Lung (tissue), 11 donors: ENCODE measurements at regions not wholly inside any gene's neighbourhood (a gene's known extent, or its start where the extent isn't known, plus 50 kb on each side); places are given as distances from the start of the nearest gene placed in this dataset.

ENCODE experiments used
- ATAC-seq: fragments of 200-7000 bp; cut with Tn5 transposase; one replicate; pipeline ENCODE4 v1.9.1; 2020; ENCODE audit warnings: moderate number of reproducible peaks; ENCODE audit not compliant: insufficient read depth, low FRiP score
- DNase-seq, 3 donors: peaks; one replicate each; pipeline ENCODE4 v3.0.0-alpha.2; 2013 to 2017
- H3K27ac ChIP-seq, 2 donors: one replicate each; pipeline ENCODE4 v1.5.1; 2013; ENCODE audit warnings: mild to moderate bottlenecking in 2 of 2, moderate library complexity in 2 of 2, control low read depth in 1 of 2, inconsistent platforms in 1 of 2, low read depth in 1 of 2, low read length in 1 of 2
- H3K27me3 ChIP-seq, 3 donors: one replicate each; pipeline ENCODE4 v1.5.1; 2013; ENCODE audit warnings: low read length in 2 of 3; ENCODE audit not compliant: control insufficient read depth in 3 of 3, insufficient read depth in 3 of 3
- H3K36me3 ChIP-seq, 4 donors: one replicate each; pipeline ENCODE4 v1.5.1; 2013; ENCODE audit warnings: low read length in 4 of 4, mild to moderate bottlenecking in 1 of 4, moderate library complexity in 1 of 4; ENCODE audit not compliant: control insufficient read depth in 4 of 4, insufficient read depth in 4 of 4
- H3K4me1 ChIP-seq, 5 donors: one replicate each; pipeline ENCODE4 v1.5.1; 2013; ENCODE audit warnings: low read length in 5 of 5, mild to moderate bottlenecking in 2 of 5, moderate library complexity in 1 of 5; ENCODE audit not compliant: control insufficient read depth in 5 of 5, insufficient read depth in 5 of 5
- H3K4me3 ChIP-seq: one replicate; pipeline ENCODE4 v1.5.1; 2013; ENCODE audit warnings: mild to moderate bottlenecking, control low read depth, moderate library complexity
- H3K9ac ChIP-seq, 2 donors: one replicate each; pipeline ENCODE4 v1.5.1; 2013; ENCODE audit warnings: low read length in 2 of 2, control low read depth in 1 of 2; ENCODE audit not compliant: insufficient read depth in 1 of 2
- H3K9me3 ChIP-seq, 4 donors: one replicate each; pipeline ENCODE4 v1.5.1; 2013; ENCODE audit warnings: low read length in 3 of 4, mild to moderate bottlenecking in 1 of 4, moderate library complexity in 1 of 4; ENCODE audit not compliant: control insufficient read depth in 4 of 4, insufficient read depth in 3 of 4
- CTCF ChIP-seq: IDR thresholded peaks from 2 replicates; pipeline ENCODE4 v1.5.1; 2012; ENCODE audit warnings: mild to moderate bottlenecking; ENCODE audit errors: control extremely low read depth, extremely low read depth
- WGBS, 2 donors: extraction: QIAGEN DNeasy Blood & Tissue Kit; methylation state at CpG; one replicate each; pipeline ENCODE4 v1.1.7; 2013; 5-methylcytosine and 5-hydroxymethylcytosine counted together
- donor health status: control.
- donor health status: control.
- donor health status: Bipolar disorder and iron deficiency.
- donor health status: healthy.
- donor health status: DM: yes; HTN: yes; CAD: no.

- no peak for ATAC-seq
- Histone ChIP-seq H3K27me3 (no peaks in the 10 kb centered on the region), H3K36me3 (no peaks in the 10 kb centered on the region), H3K9ac (no peak overlapping the region), H3K27ac (no peak overlapping the region), H3K4me3 (no peak overlapping the region), H3K4me1 (peaks cover 0 to 5% (median 0%) of the 10 kb centered on the region in 5 donors), H3K9me3 (no peaks in the 10 kb centered on the region)
- no peak for DNase-seq
- 74 to 86% methylated on average over 3 of the region's 3 CpGs for WGBS, 2 donors
- TF ChIP-seq CTCF: no peak
Observed at GRCh38 chr13:71303144-71303543, 563.9 kb downstream of the DACH1 start.

GRCh38 chr13:71300602-71301001 is 566.4 kb downstream of the DACH1 start:
- Histone ChIP-seq H3K27ac (no peak overlapping the region), H3K4me1 (no peaks in the 10 kb centered on the region), H3K9me3 (no peaks in the 10 kb centered on the region), H3K4me3 (no peak overlapping the region), H3K27me3 (no peaks in the 10 kb centered on the region), H3K9ac (no peak overlapping the region), H3K36me3 (no peaks in the 10 kb centered on the region)
- DNase-seq (no peak), ATAC-seq (no peak)
- TF ChIP-seq CTCF: no peak

GRCh38 chr13:71291842-71292146 is 575.2 kb downstream of the DACH1 start:
- no peak overlapping the region for H3K27ac ChIP-seq
- H3K9ac ChIP-seq: no peak overlapping the region
- TF ChIP-seq CTCF: no peak
- DNase-seq (no peak), ATAC-seq (no peak)
- no peaks in the 10 kb centered on the region for H3K4me1 ChIP-seq
- 95 to 98% methylated on average over 4 of the region's 4 CpGs for WGBS, 2 donors
- H3K36me3 ChIP-seq: no peaks in the 10 kb centered on the region
- H3K9me3 ChIP-seq: peaks cover 0 to 2% (median 0%) of the 10 kb centered on the region in 4 donors
- no peaks in the 10 kb centered on the region for H3K27me3 ChIP-seq
- no peak overlapping the region for H3K4me3 ChIP-seq
